CD4-positive, alpha-beta T cell (primary cell): ENCODE measurements at regions not wholly inside any gene's neighbourhood (a gene's known extent, or its start where the extent isn't known, plus 50 kb on each side); places are given as distances from the start of the nearest gene placed in this dataset.
"Not testable (repeated sequence)": the region's sequence is repeated elsewhere in the genome, so short reads cannot be mapped to it uniquely, and the experiment has no call there.

Experiments
- ATAC-seq: fragments of 200-7000 bp; cut with Tn5 transposase; one replicate; pipeline ENCODE4 v1.10.0; 2022; ENCODE audit warnings: mild to moderate bottlenecking; ENCODE audit not compliant: poor library complexity
- CTCF ChIA-PET: fragments of 350-600 bp; sonication (Branson Sonifier 250); formaldehyde crosslinking; loops from one replicate; lab custom pipeline; 2021; ENCODE audit warnings: antibody characterized with exemption, inconsistent platforms; lab: Charles Lee
- POLR2A ChIA-PET: fragments of 350-600 bp; sonication (Branson Sonifier 250); formaldehyde crosslinking; loops from one replicate; lab custom pipeline; 2021; ENCODE audit warnings: antibody characterized with exemption, inconsistent platforms; lab: Charles Lee
- DNase-seq, 14 experiments: peaks; one replicate each; pipeline ENCODE4 v3.0.0-alpha.2; 2013 to 2020; ENCODE audit warnings: mixed read lengths in 2 of 14
- H3K27ac ChIP-seq, 2 donors: one replicate each; pipeline versions ENCODE4 v1.5.1 to v1.7.0; 2013; ENCODE audit warnings: low read length in 2 of 2, low read depth in 1 of 2, mild to moderate bottlenecking in 1 of 2
- H3K27me3 ChIP-seq, 2 experiments: 1 replicate in 1 of 2; 2 replicates in 1 of 2; pipeline versions ENCODE4 v1.6.1 to v1.7.0; 2013; ENCODE audit warnings: low read length in 2 of 2, control low read depth in 1 of 2, mild to moderate bottlenecking in 1 of 2, moderate library complexity in 1 of 2; ENCODE audit not compliant: insufficient read depth in 2 of 2, control insufficient read depth in 1 of 2
- H3K36me3 ChIP-seq: one replicate; pipeline ENCODE4 v1.6.1; 2013; ENCODE audit warnings: low read length, control low read depth; ENCODE audit not compliant: insufficient read depth
- H3K4me1 ChIP-seq: one replicate; pipeline ENCODE4 v1.6.1; 2013; ENCODE audit warnings: low read length, control low read depth; ENCODE audit not compliant: insufficient read depth
- H3K4me3 ChIP-seq: one replicate; pipeline ENCODE4 v1.5.1; 2013; ENCODE audit warnings: mild to moderate bottlenecking, low read length, moderate library complexity
- H3K9me3 ChIP-seq, 2 experiments: 1 replicate in 1 of 2; 2 replicates in 1 of 2; pipeline versions ENCODE4 v1.6.1 to v1.7.0; 2013; ENCODE audit warnings: low read length in 2 of 2, mild to moderate bottlenecking in 2 of 2, control low read depth in 1 of 2, moderate library complexity in 1 of 2; ENCODE audit not compliant: control insufficient read depth in 1 of 2, insufficient read depth in 1 of 2
- H3K27ac Mint-ChIP-seq: one replicate; pipeline ENCODE4 v1.8.0; 2020; ENCODE audit warnings: mixed read lengths
- H3K27me3 Mint-ChIP-seq: one replicate; pipeline ENCODE4 v1.8.0; 2021; ENCODE audit warnings: mixed read lengths
- H3K36me3 Mint-ChIP-seq: one replicate; pipeline ENCODE4 v1.8.0; 2021; ENCODE audit warnings: low read depth, mixed read lengths
- H3K4me1 Mint-ChIP-seq: one replicate; pipeline ENCODE4 v1.8.0; 2021; ENCODE audit warnings: low read depth, mixed read lengths
- H3K4me3 Mint-ChIP-seq: one replicate; pipeline ENCODE4 v1.8.0; 2020; ENCODE audit warnings: mild to moderate bottlenecking, mixed read lengths
- H3K9me3 Mint-ChIP-seq: one replicate; pipeline ENCODE4 v1.8.0; 2020; ENCODE audit warnings: mixed read lengths
- intact Hi-C, 2 experiments: fragments of 100-400 bp; cut with DNase I in 1 of 2; cut with micrococcal nuclease in 1 of 2; formaldehyde crosslinking; loops; one replicate each; pipeline versions ENCODE4 v1.15.1 to v1.9.0; 2023 to 2025; cut with DNase I, micrococcal nuclease

GRCh38 chr15:20219171-20219570, 322.4 kb downstream of the GOLGA6L6 start:
- H3K4me3 Mint-ChIP-seq, H3K4me1 ChIP-seq, H3K9me3 Mint-ChIP-seq, ATAC-seq, H3K27ac ChIP-seq, H3K4me1 Mint-ChIP-seq, H3K4me3 ChIP-seq, DNase-seq, CTCF ChIA-PET, H3K36me3 ChIP-seq, H3K27me3 Mint-ChIP-seq, H3K36me3 Mint-ChIP-seq, H3K27me3 ChIP-seq, H3K27ac Mint-ChIP-seq, POLR2A ChIA-PET: not testable (repeated sequence)
- intact Hi-C loops = loop anchor here in 1 of 2 experiments (10.0 kb wide), 1 partner anchor 176 kb away; no protein-coding TSS in a partner anchor
- peaks cover 0 to 11% of the 10 kb centered on the region in 2 experiments for H3K9me3 ChIP-seq

GRCh38 chr15:20215700-20216099, 325.9 kb downstream of the GOLGA6L6 start:
- H3K9me3 Mint-ChIP-seq, H3K27me3 ChIP-seq, H3K36me3 Mint-ChIP-seq, H3K4me3 Mint-ChIP-seq, H3K27ac Mint-ChIP-seq, H3K36me3 ChIP-seq, H3K27me3 Mint-ChIP-seq, CTCF ChIA-PET, H3K4me1 ChIP-seq, ATAC-seq, H3K4me1 Mint-ChIP-seq, H3K4me3 ChIP-seq, H3K27ac ChIP-seq, POLR2A ChIA-PET, DNase-seq: not testable (repeated sequence)
- peaks cover 0 to 11% of the 10 kb centered on the region in 2 experiments for H3K9me3 ChIP-seq
- intact Hi-C loops = loop anchor here in 1 of 2 experiments (10.0 kb wide), 1 partner anchor 179 kb away; no protein-coding TSS in a partner anchor

GRCh38 chr15:20214101-20214500, 327.5 kb downstream of the GOLGA6L6 start:
- H3K4me1 Mint-ChIP-seq, H3K36me3 Mint-ChIP-seq, H3K4me3 ChIP-seq, H3K27me3 ChIP-seq, H3K9me3 Mint-ChIP-seq, H3K36me3 ChIP-seq, H3K9me3 ChIP-seq, H3K27me3 Mint-ChIP-seq, H3K27ac Mint-ChIP-seq, H3K27ac ChIP-seq, H3K4me1 ChIP-seq, DNase-seq, ATAC-seq, POLR2A ChIA-PET, H3K4me3 Mint-ChIP-seq, CTCF ChIA-PET: not testable (repeated sequence)
- intact Hi-C loops = loop anchor here in 1 of 2 experiments (10.0 kb wide), 1 partner anchor 181 kb away; no protein-coding TSS in a partner anchor

- H3K4me1 ChIP-seq, H3K27ac ChIP-seq, DNase-seq, H3K4me3 ChIP-seq, H3K4me1 Mint-ChIP-seq, POLR2A ChIA-PET, H3K27me3 ChIP-seq, H3K4me3 Mint-ChIP-seq, H3K27ac Mint-ChIP-seq, H3K36me3 Mint-ChIP-seq, H3K36me3 ChIP-seq, H3K27me3 Mint-ChIP-seq, ATAC-seq, H3K9me3 ChIP-seq, CTCF ChIA-PET, H3K9me3 Mint-ChIP-seq: not testable (repeated sequence)
- intact Hi-C loops = loop anchor here in 1 of 2 experiments (10.0 kb wide), 1 partner anchor 183 kb away; no protein-coding TSS in a partner anchor
Observed at GRCh38 chr15:20211508-20211907, 330.1 kb downstream of the GOLGA6L6 start.

- H3K4me1 ChIP-seq, H3K27me3 ChIP-seq, H3K36me3 ChIP-seq, CTCF ChIA-PET, H3K4me3 ChIP-seq, H3K4me1 Mint-ChIP-seq, H3K27ac ChIP-seq, H3K9me3 Mint-ChIP-seq, POLR2A ChIA-PET, DNase-seq, H3K27ac Mint-ChIP-seq, H3K4me3 Mint-ChIP-seq, H3K27me3 Mint-ChIP-seq, H3K9me3 ChIP-seq, H3K36me3 Mint-ChIP-seq, ATAC-seq: not testable (repeated sequence)
- intact Hi-C loops = loop anchor here in 1 of 2 experiments (10.0 kb wide), 1 partner anchor 185 kb away; no protein-coding TSS in a partner anchor
Observed at GRCh38 chr15:20209973-20210372, 331.6 kb downstream of the GOLGA6L6 start.

- H3K27ac ChIP-seq, H3K27ac Mint-ChIP-seq, H3K4me1 ChIP-seq, DNase-seq, intact Hi-C loops, H3K4me1 Mint-ChIP-seq, H3K36me3 Mint-ChIP-seq, POLR2A ChIA-PET, CTCF ChIA-PET, ATAC-seq, H3K27me3 Mint-ChIP-seq, H3K36me3 ChIP-seq, H3K4me3 Mint-ChIP-seq, H3K9me3 Mint-ChIP-seq, H3K27me3 ChIP-seq, H3K4me3 ChIP-seq: not testable (repeated sequence)
- peaks cover 0 to 11% of the 10 kb centered on the region in 2 experiments for H3K9me3 ChIP-seq
Observed at GRCh38 chr15:20207607-20208006, 334.0 kb downstream of the GOLGA6L6 start.

GRCh38 chr15:20207198-20207597, 334.4 kb downstream of the GOLGA6L6 start:
- H3K27me3 ChIP-seq, H3K9me3 Mint-ChIP-seq, ATAC-seq, H3K4me3 Mint-ChIP-seq, H3K4me1 ChIP-seq, H3K4me3 ChIP-seq, H3K27me3 Mint-ChIP-seq, H3K36me3 Mint-ChIP-seq, H3K36me3 ChIP-seq, CTCF ChIA-PET, H3K27ac ChIP-seq, POLR2A ChIA-PET, DNase-seq, H3K27ac Mint-ChIP-seq, H3K4me1 Mint-ChIP-seq, intact Hi-C loops: not testable (repeated sequence)
- H3K9me3 ChIP-seq = peaks cover 0 to 11% of the 10 kb centered on the region in 2 experiments
